Retinal pigment epithelial cell (primary cell): ENCODE measurements at regions not wholly inside any gene's neighbourhood (a gene's known extent, or its start where the extent isn't known, plus 50 kb on each side); places are given as distances from the start of the nearest gene placed in this dataset.
A peak's percentile ranks its signal among the peaks of the same experiment; 100 is the strongest.

Experiments
- DNase-seq: peaks from one replicate; pipeline ENCODE4 v3.0.0-alpha.2; 2010; ENCODE audit warnings: low read depth
- H3K4me3 ChIP-seq: 2 replicates; pipeline ENCODE4 v1.5.1; 2011; ENCODE audit warnings: mild to moderate bottlenecking, low read length, control low read depth, moderate library complexity
- CTCF ChIP-seq: conservative IDR thresholded peaks from 2 replicates; pipeline ENCODE4 v1.5.1; 2011; ENCODE audit warnings: low read depth, low read length, control low read depth, inconsistent platforms

DNA sequence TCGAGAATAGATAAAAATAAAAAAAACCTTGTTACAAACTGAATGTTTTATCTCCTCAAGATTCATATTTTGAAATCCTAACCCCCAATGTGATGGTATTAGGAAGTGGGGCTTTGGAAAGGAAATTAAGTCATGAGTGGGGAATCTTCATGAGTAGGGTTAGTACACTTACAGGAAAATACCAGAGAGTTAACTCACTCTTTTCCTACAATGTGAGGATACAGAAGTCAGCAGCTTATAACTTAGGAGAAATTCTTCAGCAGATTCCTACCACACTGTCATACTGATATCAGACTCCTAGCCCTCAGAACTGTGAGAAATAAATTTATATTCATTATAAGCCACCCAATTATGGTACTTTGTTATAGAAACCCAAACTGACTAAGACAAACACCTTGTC is 453.1 kb downstream of the GBE1 start:
- H3K4me3 ChIP-seq = no peak overlapping the region
- TF ChIP-seq CTCF = no peak
- DNase-seq = no peak

DNA sequence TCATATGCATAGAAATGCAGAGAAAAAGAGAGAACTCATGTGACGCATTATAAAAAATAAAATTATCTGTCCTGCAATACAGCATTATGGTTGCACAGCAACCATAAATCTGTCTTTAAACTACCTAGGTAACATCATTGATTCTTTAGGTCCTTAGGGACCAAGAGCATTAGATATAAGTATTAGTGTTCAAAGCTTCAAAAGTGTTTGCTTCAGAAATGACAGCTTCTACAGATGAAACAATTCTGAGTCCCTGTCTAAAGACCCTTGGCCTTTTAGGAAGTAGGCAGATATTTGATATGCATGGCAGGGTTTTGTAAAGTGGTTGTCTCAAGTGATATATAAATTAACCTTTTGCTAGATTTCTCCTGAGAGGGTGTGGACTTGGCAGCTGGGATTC is 454.2 kb downstream of the GBE1 start:
- H3K4me3 ChIP-seq = no peak overlapping the region
- TF ChIP-seq CTCF = no peak
- DNase-seq = no peak

- H3K4me3 ChIP-seq = no peak overlapping the region
- no peak for DNase-seq
- TF ChIP-seq CTCF = no peak
Measured at GRCh38 chr3:81303321-81303720, 458.1 kb downstream of the GBE1 start.

- no peak for DNase-seq
- peak; percentile 73 for TF ChIP-seq CTCF
Measured at GRCh38 chr3:81302045-81302444, 459.4 kb downstream of the GBE1 start.

GRCh38 chr3:81301230-81301629 is 460.2 kb downstream of the GBE1 start:
- TF ChIP-seq CTCF = no peak
- no peak for DNase-seq
- no peak overlapping the region for H3K4me3 ChIP-seq

More at GRCh38 chr3:81302045-81302444, 459.4 kb downstream of the GBE1 start:
- H3K4me3 ChIP-seq = no peak overlapping the region

DNA sequence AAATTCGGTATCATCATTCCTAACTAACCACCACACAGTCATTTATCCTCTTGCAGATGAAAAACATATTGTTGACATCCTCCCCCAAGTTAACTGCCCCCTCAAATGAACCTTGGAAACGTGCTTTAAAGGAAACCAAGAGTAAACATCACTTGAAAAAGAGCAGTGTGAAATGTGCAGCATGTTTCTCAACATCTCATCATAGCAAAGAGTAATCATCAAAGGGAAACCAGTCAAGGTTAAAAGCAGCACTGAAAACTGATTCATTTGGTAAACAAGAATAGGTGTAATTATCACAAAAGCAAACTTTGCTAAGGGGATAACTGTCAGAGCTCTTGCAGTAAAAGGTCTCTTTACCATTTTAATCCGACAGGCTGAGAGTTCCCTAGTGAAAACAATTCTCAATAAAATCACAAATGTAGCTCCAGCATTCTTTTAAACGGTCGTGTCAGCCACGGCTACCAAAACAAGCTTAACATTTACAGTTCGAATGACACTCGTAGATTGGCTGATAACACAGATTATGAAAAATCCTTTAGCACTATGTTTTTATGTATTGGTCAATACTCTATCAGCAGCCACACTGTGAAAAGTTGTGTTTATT is 461.0 kb downstream of the GBE1 start:
- H3K4me3 ChIP-seq = no peak overlapping the region
- TF ChIP-seq CTCF = no peak
- DNase-seq = no peak

- no peak overlapping the region for H3K4me3 ChIP-seq
- TF ChIP-seq CTCF = no peak
- DNase-seq = no peak
Measured at GRCh38 chr3:81299481-81299880, 462.0 kb downstream of the GBE1 start.
